Keratinocyte (primary cell): ENCODE measurements at regions not wholly inside any gene's neighbourhood (a gene's known extent, or its start where the extent isn't known, plus 50 kb on each side); places are given as distances from the start of the nearest gene placed in this dataset.

Source experiments
- DNase-seq: peaks from one replicate; pipeline ENCODE4 v3.0.0-alpha.2; 2011; ENCODE audit warnings: low read depth, missing footprints, low spot score
- FAIRE-seq: peaks from 2 replicates; lab custom pipeline; 2011; peaks lifted over from hg19 to GRCh38; lab: Jason Lieb, UNC
- H2AFZ ChIP-seq: 2 replicates; pipeline ENCODE4 v1.6.0; 2012; ENCODE audit warnings: low read length, control low read depth, inconsistent platforms; ENCODE audit not compliant: control insufficient read depth
- H3K27ac ChIP-seq: 2 replicates; pipeline ENCODE4 v1.5.1; 2011; ENCODE audit warnings: low read length; ENCODE audit not compliant: control insufficient read depth, insufficient read depth
- H3K27me3 ChIP-seq: 3 replicates; pipeline ENCODE4 v1.6.0; 2011; ENCODE audit warnings: low read length; ENCODE audit not compliant: control insufficient read depth, insufficient read depth; ENCODE audit errors: extremely low read depth
- H3K36me3 ChIP-seq, 2 experiments: 2 replicates in 1 of 2; 3 replicates in 1 of 2; pipeline ENCODE4 v1.5.1; 2011; ENCODE audit warnings: low read length in 2 of 2, mild to moderate bottlenecking in 1 of 2; ENCODE audit not compliant: control insufficient read depth in 2 of 2, insufficient read depth in 2 of 2; ENCODE audit errors: extremely low read depth in 1 of 2
- H3K4me1 ChIP-seq: 3 replicates; pipeline ENCODE4 v1.5.1; 2011; ENCODE audit warnings: low read length; ENCODE audit not compliant: control insufficient read depth, insufficient read depth; ENCODE audit errors: extremely low read depth
- H3K4me2 ChIP-seq: 3 replicates; pipeline ENCODE4 v1.6.0; 2011; ENCODE audit warnings: low read depth, low read length; ENCODE audit not compliant: control insufficient read depth, insufficient read depth; ENCODE audit errors: extremely low read depth
- H3K4me3 ChIP-seq, 3 experiments: fragments of 200-600 bp in 1 of 3; sonication (generic) in 1 of 3; 2 replicates in 2 of 3; 3 replicates in 1 of 3; pipeline ENCODE4 v1.5.1; 2011 to 2016; ENCODE audit warnings: low read length in 3 of 3, mild to moderate bottlenecking in 3 of 3, control low read depth in 2 of 3, inconsistent platforms in 1 of 3, low read depth in 1 of 3, mixed read lengths in 1 of 3, mixed run types in 1 of 3, moderate library complexity in 1 of 3; ENCODE audit not compliant: control insufficient read depth in 2 of 3, insufficient read depth in 2 of 3; ENCODE audit errors: extremely low read depth in 1 of 3
- H3K79me2 ChIP-seq: 2 replicates; pipeline ENCODE4 v1.6.0; 2012; ENCODE audit warnings: low read length; ENCODE audit not compliant: control insufficient read depth, insufficient read depth
- H3K9ac ChIP-seq: 3 replicates; pipeline ENCODE4 v1.6.0; 2011; ENCODE audit warnings: low read length; ENCODE audit not compliant: control insufficient read depth, insufficient read depth; ENCODE audit errors: extremely low read depth
- H3K9me1 ChIP-seq: 3 replicates; pipeline ENCODE4 v1.6.0; 2011; ENCODE audit warnings: low read length; ENCODE audit not compliant: control insufficient read depth, insufficient read depth; ENCODE audit errors: extremely low read depth
- H3K9me3 ChIP-seq: 2 replicates; pipeline ENCODE4 v1.5.1; 2012; ENCODE audit warnings: low read depth, low read length; ENCODE audit not compliant: control insufficient read depth
- H4K20me1 ChIP-seq: 3 replicates; pipeline ENCODE4 v1.6.0; 2011; ENCODE audit warnings: low read length; ENCODE audit not compliant: control insufficient read depth, insufficient read depth; ENCODE audit errors: extremely low read depth
- EZH2 ChIP-seq: IDR thresholded peaks from one replicate; pipeline ENCODE4 v1.6.1; 2012; ENCODE audit warnings: inconsistent platforms, mild to moderate bottlenecking, low read length, moderate library complexity
- dilution Hi-C: fragments of 300-500 bp; cut with MboI; formaldehyde crosslinking; loops from one replicate; pipeline ENCODE4 v1.7.0; 2020; ENCODE audit warnings: low sequenced_read_pairs; ENCODE audit not compliant: extremely low pct_ligation_motif_present
- TF ChIP-seq, protein P1 (sequence below), 3 experiments: IDR thresholded peaks in 1 of 3; conservative IDR thresholded peaks in 1 of 3; optimal IDR thresholded peaks in 1 of 3; 2 replicates in 2 of 3; 3 replicates in 1 of 3; pipeline versions ENCODE3 to v1.5.1; 2011; ENCODE audit warnings: low read length in 3 of 3, mild to moderate bottlenecking in 3 of 3, moderate library complexity in 2 of 3, control low read depth in 1 of 3, inconsistent platforms in 1 of 3; ENCODE audit not compliant: insufficient read depth in 2 of 3; ENCODE audit errors: extremely low read depth in 1 of 3

DNA sequence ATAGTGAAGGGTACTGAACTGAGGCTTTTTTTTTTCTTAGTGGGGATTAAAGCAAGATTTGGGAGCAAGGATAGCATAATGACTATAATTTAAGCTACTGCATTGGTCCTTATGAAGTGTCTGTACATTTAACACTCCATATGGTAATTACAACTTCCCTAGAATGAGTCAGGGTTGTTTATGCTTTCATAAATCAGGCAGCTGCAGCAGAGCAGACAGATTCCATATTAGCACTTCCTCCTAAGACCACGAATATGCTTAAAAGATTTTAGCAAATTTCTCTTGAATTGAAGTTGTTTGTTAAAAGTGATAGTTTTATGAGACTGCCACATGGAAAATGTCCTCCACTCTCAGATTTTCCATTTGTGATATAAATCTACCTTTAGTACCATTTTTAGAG is 401.1 kb upstream of the SPRY2 start:
- FAIRE-seq, result no peak
- TF ChIP-seq EZH2, result no peak
- TF ChIP-seq, protein P1, sequence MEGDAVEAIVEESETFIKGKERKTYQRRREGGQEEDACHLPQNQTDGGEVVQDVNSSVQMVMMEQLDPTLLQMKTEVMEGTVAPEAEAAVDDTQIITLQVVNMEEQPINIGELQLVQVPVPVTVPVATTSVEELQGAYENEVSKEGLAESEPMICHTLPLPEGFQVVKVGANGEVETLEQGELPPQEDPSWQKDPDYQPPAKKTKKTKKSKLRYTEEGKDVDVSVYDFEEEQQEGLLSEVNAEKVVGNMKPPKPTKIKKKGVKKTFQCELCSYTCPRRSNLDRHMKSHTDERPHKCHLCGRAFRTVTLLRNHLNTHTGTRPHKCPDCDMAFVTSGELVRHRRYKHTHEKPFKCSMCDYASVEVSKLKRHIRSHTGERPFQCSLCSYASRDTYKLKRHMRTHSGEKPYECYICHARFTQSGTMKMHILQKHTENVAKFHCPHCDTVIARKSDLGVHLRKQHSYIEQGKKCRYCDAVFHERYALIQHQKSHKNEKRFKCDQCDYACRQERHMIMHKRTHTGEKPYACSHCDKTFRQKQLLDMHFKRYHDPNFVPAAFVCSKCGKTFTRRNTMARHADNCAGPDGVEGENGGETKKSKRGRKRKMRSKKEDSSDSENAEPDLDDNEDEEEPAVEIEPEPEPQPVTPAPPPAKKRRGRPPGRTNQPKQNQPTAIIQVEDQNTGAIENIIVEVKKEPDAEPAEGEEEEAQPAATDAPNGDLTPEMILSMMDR (optimal IDR thresholded peaks at IDR 0.05 in 1 of 3, IDR thresholded peaks at IDR 0.05 in 1 of 3, conservative IDR thresholded peaks at IDR 0.05 in 1 of 3; ENCODE audit: extremely low read depth in 1 of 3, insufficient read depth in 2 of 3, low read length in 3 of 3), result no peak
- dilution Hi-C loops, result no loop called here

DNA sequence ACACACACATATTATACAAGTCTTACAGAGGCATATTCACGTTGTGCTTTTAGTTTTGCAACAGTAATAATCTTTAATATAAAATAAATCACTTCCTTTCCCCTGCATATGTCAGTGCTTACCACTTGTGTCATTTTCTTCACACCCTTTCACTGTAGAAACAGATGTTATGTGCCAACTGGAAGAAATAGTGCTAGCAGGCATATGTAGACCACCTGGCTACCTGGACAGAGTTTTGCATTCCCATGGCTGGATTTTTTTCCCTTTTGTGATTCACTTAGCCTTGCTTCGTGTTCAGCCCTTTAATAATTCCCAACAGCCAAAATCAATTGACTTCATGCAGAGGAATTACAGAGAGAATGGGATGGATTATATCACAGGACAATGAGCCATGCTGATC is 399.1 kb upstream of the SPRY2 start:
- FAIRE-seq (no peak), DNase-seq (no peak)
- Histone ChIP-seq H3K4me3 (no peak overlapping the region), H3K9ac (no peak overlapping the region), H3K4me2 (no peak overlapping the region), H3K27ac (no peak overlapping the region), H3K27me3 (no peaks in the 10 kb centered on the region), H3K9me1 (no peaks in the 10 kb centered on the region), H3K9me3 (no peaks in the 10 kb centered on the region), H3K79me2 (no peaks in the 10 kb centered on the region), H3K4me1 (no peaks in the 10 kb centered on the region), H3K36me3 (no peaks in the 10 kb centered on the region), H4K20me1 (no peaks in the 10 kb centered on the region), H2AFZ (no peak overlapping the region)
- dilution Hi-C loops, result no loop called here
- TF ChIP-seq, protein P1 (optimal IDR thresholded peaks at IDR 0.05 in 1 of 3, IDR thresholded peaks at IDR 0.05 in 1 of 3, conservative IDR thresholded peaks at IDR 0.05 in 1 of 3; ENCODE audit: extremely low read depth in 1 of 3, insufficient read depth in 2 of 3, low read length in 3 of 3), result no peak
- TF ChIP-seq EZH2, result no peak

More for the DNA sequence above, 401.1 kb upstream of the SPRY2 start:
- Histone ChIP-seq H3K9me3 (no peaks in the 10 kb centered on the region), H4K20me1 (no peaks in the 10 kb centered on the region), H3K36me3 (no peaks in the 10 kb centered on the region), H3K4me3 (no peak overlapping the region), H3K4me2 (no peak overlapping the region), H3K4me1 (no peaks in the 10 kb centered on the region), H3K79me2 (no peaks in the 10 kb centered on the region), H3K27me3 (no peaks in the 10 kb centered on the region), H2AFZ (no peak overlapping the region), H3K9ac (no peak overlapping the region), H3K27ac (no peak overlapping the region), H3K9me1 (no peaks in the 10 kb centered on the region)
- no peak for DNase-seq
